Adrenal gland (tissue), 5 donors: ENCODE measurements at regions not wholly inside any gene's neighbourhood (a gene's known extent, or its start where the extent isn't known, plus 50 kb on each side); places are given as distances from the start of the nearest gene placed in this dataset.

Source experiments
- CTCF ChIP-seq, 6 experiments: fragments of 450-650 bp in 4 of 6; fragments of 200-600 bp in 2 of 6; sonication (generic) in 1 of 6; IDR thresholded peaks; 1 replicate in 5 of 6; 2 replicates in 1 of 6; pipeline versions ENCODE4 v1.5.1 to v1.8.0; 2016 to 2021; ENCODE audit warnings: antibody characterized with exemption in 6 of 6, mild to moderate bottlenecking in 2 of 6, moderate library complexity in 1 of 6
- POLR2A ChIP-seq, 2 donors: fragments of 450-650 bp; IDR thresholded peaks; one replicate each; pipeline ENCODE4 v1.6.1; 2017; ENCODE audit warnings: antibody characterized with exemption in 2 of 2, mild to moderate bottlenecking in 2 of 2, moderate library complexity in 1 of 2
- donor health status: DM: no; HTN: no; CAD: no.

GRCh38 chr4:67234296-67234695 is 311.0 kb downstream of the CENPC start:
- no peak for TF ChIP-seq CTCF (IDR thresholded peaks at IDR 0.05)
- TF ChIP-seq POLR2A (IDR thresholded peaks at IDR 0.05) = no peak
